ENCODE measurements at regions not wholly inside any gene's neighbourhood (a gene's known extent, or its start where the extent isn't known, plus 50 kb on each side); places are given as distances from the start of the nearest gene placed in this dataset.

GRCh38 chr4:152109531-152110509, 349.0 kb upstream of the GATB start:
- no peak for DNase-seq

GRCh38 chr4:152107736-152108500, 347.1 kb upstream of the GATB start:
- DNase-seq: no peak

DNA sequence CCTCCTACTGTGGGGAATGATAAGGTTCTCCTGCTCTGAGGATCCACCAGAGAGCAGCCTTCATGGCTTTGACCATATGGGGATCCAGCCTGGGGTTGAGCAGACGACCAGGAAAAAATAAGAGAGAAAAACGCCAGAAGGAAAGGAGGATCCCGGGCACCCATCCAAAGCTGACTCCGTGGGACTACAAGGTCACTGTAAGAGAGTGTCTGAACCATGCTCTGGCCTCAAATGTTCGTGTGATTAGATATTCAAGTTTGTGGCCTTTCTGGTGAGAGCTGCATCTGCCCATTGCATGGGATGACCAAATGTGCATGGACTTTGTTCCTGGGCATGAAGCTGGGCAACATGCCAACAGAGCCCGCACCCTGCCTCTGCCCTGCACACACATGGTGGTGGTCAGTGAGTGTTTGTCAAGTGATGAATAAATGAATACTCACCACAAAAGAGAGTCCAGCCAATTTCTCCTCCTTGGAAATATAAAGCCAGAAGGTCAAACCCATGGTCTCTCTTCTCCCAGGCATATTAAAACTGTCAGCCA, 346.0 kb upstream of the GATB start:
- no peak for DNase-seq

GRCh38 chr4:152106113-152106763, 345.4 kb upstream of the GATB start:
- no peak for DNase-seq

DNA sequence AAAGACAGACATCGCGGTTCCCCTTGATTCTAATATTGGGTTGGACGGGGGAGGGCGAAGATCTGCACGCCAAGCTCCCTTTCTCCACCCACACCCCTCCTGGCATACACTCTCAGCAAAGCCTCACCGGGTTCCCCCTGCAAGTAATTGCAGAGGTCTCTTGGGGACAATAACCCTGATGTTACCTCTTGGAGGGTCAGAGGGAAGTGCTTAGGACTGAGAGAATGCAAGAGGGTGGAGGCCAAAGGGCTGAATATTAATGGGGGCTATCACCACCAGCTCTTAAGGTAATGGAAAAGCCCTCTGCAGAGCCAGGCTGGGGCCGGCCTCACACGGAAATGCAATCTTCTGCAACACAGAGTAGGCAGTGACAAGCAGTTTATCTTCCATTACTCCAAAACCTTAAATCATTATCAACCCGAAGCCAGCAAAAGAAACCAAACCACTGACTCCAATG, 344.1 kb upstream of the GATB start:
- DNase-seq: no peak

- DNase-seq: no peak
Measured at GRCh38 chr4:152104356-152104755, 343.5 kb upstream of the GATB start.

DNA sequence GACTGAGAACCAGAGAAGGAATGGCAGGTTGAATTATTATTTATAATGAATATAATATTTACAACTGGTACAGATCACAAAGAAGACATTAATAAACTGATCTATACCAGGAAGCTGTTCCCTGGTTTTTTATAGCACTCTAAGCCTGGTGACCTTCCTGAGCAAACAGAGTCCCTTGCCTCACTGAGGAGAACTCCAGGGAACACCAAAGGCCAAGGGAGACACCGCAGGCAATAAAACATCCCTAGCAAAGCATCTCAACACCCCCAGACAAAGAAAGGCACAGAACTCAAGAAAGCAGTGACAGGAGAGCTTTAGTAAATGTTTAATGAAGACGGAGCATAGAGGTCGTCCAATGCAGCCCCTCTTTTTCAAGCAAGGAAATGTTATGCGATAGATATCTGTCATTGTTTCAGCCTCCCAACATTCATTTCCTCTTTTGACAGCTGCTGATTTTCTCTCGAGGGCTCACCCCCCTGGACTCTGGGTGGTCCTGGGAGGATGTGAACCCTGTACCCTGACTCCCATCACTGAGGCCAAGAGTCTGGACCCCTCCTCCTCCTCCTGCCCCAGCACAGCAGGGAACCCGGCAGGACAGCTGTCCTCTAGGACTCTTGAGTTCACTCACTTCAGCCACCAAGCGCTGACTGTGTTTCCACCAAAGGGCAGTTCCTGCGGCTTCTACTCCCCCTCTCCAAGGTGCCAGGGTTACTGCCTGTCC, 342.5 kb upstream of the GATB start:
- DNase-seq: no peak

DNA sequence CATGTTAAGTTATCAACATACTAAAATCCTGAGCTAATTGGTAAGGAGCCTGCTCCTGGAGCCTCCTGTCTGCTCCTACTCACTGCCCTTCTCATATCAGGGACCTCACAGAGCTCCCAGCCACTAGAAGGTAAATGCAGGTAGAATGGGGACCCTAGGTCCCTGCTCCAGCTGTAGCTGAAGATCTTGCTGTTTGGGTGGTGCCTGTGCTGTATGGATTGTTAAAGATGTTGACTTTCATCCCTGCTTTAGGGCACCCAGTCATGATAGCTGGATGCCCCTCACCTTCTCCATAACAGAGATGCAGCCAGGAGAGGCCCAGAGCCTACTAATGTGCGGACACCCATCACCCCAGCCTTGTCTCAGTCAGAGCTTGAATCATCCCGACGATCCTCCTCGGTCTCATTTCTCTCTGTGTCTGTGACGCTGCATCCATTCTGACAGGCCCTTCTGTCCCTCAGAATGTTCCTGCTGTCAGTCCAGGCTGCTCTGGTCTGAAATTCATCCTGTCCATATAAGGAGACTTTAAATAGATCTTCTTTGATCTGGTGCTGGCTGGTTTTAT, 341.7 kb upstream of the GATB start:
- DNase-seq: no peak

GRCh38 chr4:152101556-152102435, 341.0 kb upstream of the GATB start:
- no peak for DNase-seq

- DNase-seq: no peak
Measured at GRCh38 chr4:152100379-152101201, 339.8 kb upstream of the GATB start.

GRCh38 chr4:152099981-152100378, 339.2 kb upstream of the GATB start:
- DNase-seq: no peak

DNA sequence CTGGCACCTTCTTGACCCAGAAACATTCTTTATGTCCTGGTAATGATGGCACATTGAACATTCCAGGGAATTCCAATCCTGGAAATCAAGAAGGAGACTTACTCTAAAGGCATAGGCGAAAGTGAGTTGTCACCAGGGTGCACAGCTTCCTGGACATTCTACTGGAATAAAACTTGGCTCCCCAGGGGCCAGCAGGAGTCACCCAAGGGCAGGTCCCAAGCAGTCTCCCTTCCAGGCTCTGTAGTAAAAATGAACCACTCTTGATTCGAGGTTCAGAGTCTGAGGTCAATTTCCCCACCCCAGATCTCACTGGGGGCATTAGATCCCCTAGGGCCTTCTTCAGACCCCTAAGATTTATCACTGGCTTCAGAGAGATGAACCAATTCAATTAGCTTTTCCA, 338.7 kb upstream of the GATB start:
- no peak for DNase-seq

DNA sequence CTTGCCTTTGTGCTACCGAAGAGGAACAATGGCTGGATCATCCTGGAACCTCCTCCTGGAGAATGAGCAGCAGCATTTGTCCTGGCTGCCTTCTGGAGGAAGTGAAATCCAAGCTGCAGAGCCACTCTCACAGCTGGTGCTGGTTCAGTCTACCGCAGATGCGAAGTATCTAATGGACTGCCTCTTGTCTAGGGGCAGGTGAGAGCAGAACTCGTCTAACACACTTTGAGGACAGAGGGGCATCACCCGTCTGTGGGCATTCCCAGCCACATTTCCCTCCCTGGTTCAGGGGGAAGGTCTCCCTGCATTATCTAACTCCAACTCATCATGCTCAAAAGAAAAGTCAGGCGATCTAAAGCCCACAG, 338.2 kb upstream of the GATB start:
- DNase-seq: no peak

DNA sequence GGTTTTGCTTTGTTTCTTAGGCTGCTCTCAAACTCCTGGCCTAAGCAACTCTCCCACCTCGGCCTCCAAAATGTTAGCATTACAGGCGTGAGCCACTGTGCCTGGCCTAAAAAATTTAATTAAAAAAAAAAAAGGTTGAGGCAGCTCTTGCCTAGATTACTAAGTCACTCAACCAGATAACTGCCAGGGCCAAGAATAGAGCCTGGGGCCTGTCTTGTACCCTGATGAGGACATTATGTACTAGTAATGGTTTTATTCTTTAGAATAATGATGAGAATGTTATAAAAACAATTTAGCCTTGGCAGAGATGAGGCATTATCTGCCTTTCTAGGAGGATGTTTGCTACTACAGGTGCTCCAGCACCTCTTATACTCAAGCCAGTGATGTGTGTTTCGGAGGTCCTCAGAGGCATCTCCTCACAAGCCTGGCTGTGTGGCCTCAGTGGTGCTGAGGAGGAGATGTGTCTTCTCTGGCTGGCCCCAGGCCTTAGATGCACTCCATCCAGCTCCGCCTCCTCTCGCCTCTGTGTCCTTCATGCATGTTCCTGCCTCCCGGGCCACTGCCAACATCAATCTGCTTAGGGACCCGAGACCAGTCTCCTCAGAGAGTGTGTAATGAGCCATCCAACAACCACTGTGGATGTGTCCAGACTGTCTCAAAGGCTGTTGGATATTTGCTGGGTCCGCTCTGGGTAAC, 337.7 kb upstream of the GATB start:
- DNase-seq: no peak

GRCh38 chr4:152097371-152097770, 336.6 kb upstream of the GATB start:
- DNase-seq: no peak

DNA sequence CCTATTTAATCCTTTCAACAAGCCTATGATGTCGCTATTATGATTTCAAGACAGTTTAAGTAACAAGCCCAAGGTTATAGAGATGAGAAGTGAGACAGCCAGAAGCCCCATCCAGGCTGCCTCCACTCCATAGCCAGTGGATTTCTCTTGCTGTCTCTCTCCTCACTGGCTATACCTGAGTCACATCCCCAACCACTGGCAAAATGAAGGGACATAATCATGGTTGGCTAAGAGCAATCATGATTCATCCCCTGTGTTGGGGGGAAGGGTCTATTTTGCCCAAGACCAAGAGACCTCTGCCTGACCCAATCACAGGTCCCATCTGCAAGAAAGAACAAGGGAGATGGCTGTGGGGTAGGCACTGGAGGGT, 334.9 kb upstream of the GATB start:
- no peak for DNase-seq

- no peak for DNase-seq
Measured at GRCh38 chr4:152094970-152095700, 334.3 kb upstream of the GATB start.

DNA sequence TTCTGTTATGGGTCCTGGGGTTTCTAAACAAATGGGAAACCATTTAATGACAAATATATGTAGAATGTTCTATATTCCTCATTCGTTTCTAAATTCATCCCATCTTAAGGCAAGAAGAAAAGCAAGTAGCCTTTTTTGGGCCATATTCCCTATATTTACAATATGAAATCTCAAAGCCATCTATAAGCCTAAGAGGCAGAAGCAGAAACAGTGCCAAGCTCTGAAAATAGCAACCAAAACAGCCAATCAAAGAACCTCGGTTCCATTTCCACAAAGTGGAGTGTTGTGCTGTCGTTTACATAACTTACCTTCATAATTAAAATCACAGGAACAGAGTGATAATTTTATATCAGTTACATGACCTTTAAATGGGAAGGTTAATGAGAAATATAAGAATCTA, 330.6 kb upstream of the GATB start:
- no peak for DNase-seq

GRCh38 chr4:152090543-152090942, 329.7 kb upstream of the GATB start:
- DNase-seq: no peak
